Activated T-helper 17 cell treated with anti-CD3 and anti-CD28 coated beads, Interleukin-2, amount 50 U/mL, for 72 hours (primary cell): ENCODE measurements at regions not wholly inside any gene's neighbourhood (a gene's known extent, or its start where the extent isn't known, plus 50 kb on each side); places are given as distances from the start of the nearest gene placed in this dataset.
"Not testable (repeated sequence)": the region's sequence is repeated elsewhere in the genome, so short reads cannot be mapped to it uniquely, and the experiment has no call there.

Experiments used
- ATAC-seq: fragments of 150-1000 bp; cut with Tn5 transposase; replicated peaks from 2 replicates; pipeline ENCODE4 v1.10.0; 2021; ENCODE audit warnings: mild to moderate bottlenecking, moderate library complexity
- H3K27ac Mint-ChIP-seq: one replicate; pipeline ENCODE4 v1.8.0; 2022; ENCODE audit warnings: mixed read lengths
- H3K27me3 Mint-ChIP-seq: one replicate; pipeline ENCODE4 v1.8.0; 2022; ENCODE audit warnings: mixed read lengths
- H3K36me3 Mint-ChIP-seq: one replicate; pipeline ENCODE4 v1.8.0; 2022; ENCODE audit warnings: low read depth, mild to moderate bottlenecking, mixed read lengths
- H3K4me1 Mint-ChIP-seq: one replicate; pipeline ENCODE4 v1.8.0; 2022; ENCODE audit warnings: mixed read lengths
- H3K4me3 Mint-ChIP-seq: one replicate; pipeline ENCODE4 v1.8.0; 2022; ENCODE audit warnings: mild to moderate bottlenecking, mixed read lengths
- H3K9me3 Mint-ChIP-seq: one replicate; pipeline ENCODE4 v1.8.0; 2022; ENCODE audit warnings: mixed read lengths

- Mint-ChIP-seq H3K27me3 (peaks cover 7% of the 10 kb centered on the region), H3K36me3 (no peaks in the 10 kb centered on the region), H3K4me3 (no peak overlapping the region), H3K27ac (no peak overlapping the region), H3K4me1 (no peaks in the 10 kb centered on the region), H3K9me3 (no peaks in the 10 kb centered on the region)
- ATAC-seq = no peak
Measured at GRCh38 chr1:99062192-99062591, 57.5 kb upstream of the PLPPR5 start.

- ATAC-seq = no peak
Measured at GRCh38 chr1:99069146-99069545, 64.5 kb upstream of the PLPPR5 start.

GRCh38 chr1:99078529-99078928, 73.9 kb upstream of the PLPPR5 start:
- not testable (repeated sequence) for H3K27me3 Mint-ChIP-seq, H3K4me1 Mint-ChIP-seq, H3K9me3 Mint-ChIP-seq, H3K36me3 Mint-ChIP-seq, H3K4me3 Mint-ChIP-seq, ATAC-seq, H3K27ac Mint-ChIP-seq

More at GRCh38 chr1:99069146-99069545, 64.5 kb upstream of the PLPPR5 start:
- Mint-ChIP-seq H3K4me1 (no peaks in the 10 kb centered on the region), H3K36me3 (no peaks in the 10 kb centered on the region), H3K4me3 (no peak overlapping the region), H3K27ac (no peak overlapping the region), H3K9me3 (no peaks in the 10 kb centered on the region), H3K27me3 (no peaks in the 10 kb centered on the region)

GRCh38 chr1:99082366-99082765, 77.7 kb upstream of the PLPPR5 start:
- Mint-ChIP-seq H3K9me3 (peaks cover 5% of the 10 kb centered on the region), H3K27ac (no peak overlapping the region), H3K4me3 (no peak overlapping the region), H3K27me3 (no peaks in the 10 kb centered on the region), H3K36me3 (no peaks in the 10 kb centered on the region), H3K4me1 (no peaks in the 10 kb centered on the region)
- no peak for ATAC-seq

GRCh38 chr1:99083338-99083737, 78.7 kb upstream of the PLPPR5 start:
- Mint-ChIP-seq H3K9me3 (peaks cover 5% of the 10 kb centered on the region), H3K27ac (no peak overlapping the region), H3K4me1 (no peaks in the 10 kb centered on the region), H3K36me3 (no peaks in the 10 kb centered on the region), H3K27me3 (no peaks in the 10 kb centered on the region), H3K4me3 (no peak overlapping the region)
- ATAC-seq = no peak

- Mint-ChIP-seq H3K4me1 (no peaks in the 10 kb centered on the region), H3K36me3 (no peaks in the 10 kb centered on the region)
- ATAC-seq = no peak
Measured at GRCh38 chr1:99084562-99084961, 79.9 kb upstream of the PLPPR5 start.

GRCh38 chr1:99086057-99086456, 81.4 kb upstream of the PLPPR5 start:
- Mint-ChIP-seq H3K27me3 (no peaks in the 10 kb centered on the region), H3K9me3 (peaks cover 5% of the 10 kb centered on the region), H3K36me3 (no peaks in the 10 kb centered on the region), H3K27ac (no peak overlapping the region), H3K4me1 (no peaks in the 10 kb centered on the region), H3K4me3 (no peak overlapping the region)
- ATAC-seq = no peak

More at GRCh38 chr1:99084562-99084961, 79.9 kb upstream of the PLPPR5 start:
- Mint-ChIP-seq H3K27ac (no peak overlapping the region), H3K9me3 (peaks cover 5% of the 10 kb centered on the region), H3K27me3 (no peaks in the 10 kb centered on the region), H3K4me3 (no peak overlapping the region)

- Mint-ChIP-seq H3K27ac (no peak overlapping the region), H3K36me3 (no peaks in the 10 kb centered on the region), H3K9me3 (peaks cover 16% of the 10 kb centered on the region), H3K4me1 (no peaks in the 10 kb centered on the region), H3K27me3 (peaks cover 9% of the 10 kb centered on the region), H3K4me3 (no peak overlapping the region)
- no peak for ATAC-seq
Measured at GRCh38 chr1:99098589-99098988, 93.9 kb upstream of the PLPPR5 start.

- no peak overlapping the region for H3K27ac Mint-ChIP-seq
- no peaks in the 10 kb centered on the region for H3K36me3 Mint-ChIP-seq
- no peaks in the 10 kb centered on the region for H3K4me1 Mint-ChIP-seq
- H3K27me3 Mint-ChIP-seq = no peaks in the 10 kb centered on the region
- no peak for ATAC-seq
- H3K9me3 Mint-ChIP-seq = no peaks in the 10 kb centered on the region
- H3K4me3 Mint-ChIP-seq = no peak overlapping the region
Measured at GRCh38 chr1:99106274-99106673, 101.6 kb upstream of the PLPPR5 start.

GRCh38 chr1:99107680-99108079, 103.0 kb upstream of the PLPPR5 start:
- Mint-ChIP-seq H3K4me1 (no peaks in the 10 kb centered on the region), H3K4me3 (no peak overlapping the region), H3K9me3 (no peaks in the 10 kb centered on the region), H3K27me3 (no peaks in the 10 kb centered on the region), H3K36me3 (no peaks in the 10 kb centered on the region), H3K27ac (no peak overlapping the region)
- ATAC-seq = no peak

- Mint-ChIP-seq H3K4me3 (no peak overlapping the region), H3K36me3 (no peaks in the 10 kb centered on the region), H3K4me1 (no peaks in the 10 kb centered on the region), H3K9me3 (peaks cover 4% of the 10 kb centered on the region), H3K27me3 (peaks cover 4% of the 10 kb centered on the region), H3K27ac (no peak overlapping the region)
- no peak for ATAC-seq
Measured at GRCh38 chr1:99110140-99111041, 105.7 kb upstream of the PLPPR5 start.

GRCh38 chr1:99115231-99115630, 110.6 kb upstream of the PLPPR5 start:
- Mint-ChIP-seq H3K27me3 (peaks cover 4% of the 10 kb centered on the region), H3K4me1 (no peaks in the 10 kb centered on the region), H3K9me3 (peaks cover 4% of the 10 kb centered on the region), H3K4me3 (no peak overlapping the region), H3K27ac (no peak overlapping the region), H3K36me3 (no peaks in the 10 kb centered on the region)
- ATAC-seq = no peak

- Mint-ChIP-seq H3K36me3 (no peaks in the 10 kb centered on the region), H3K4me1 (no peaks in the 10 kb centered on the region), H3K27me3 (peaks cover 4% of the 10 kb centered on the region), H3K27ac (no peak overlapping the region), H3K4me3 (no peak overlapping the region), H3K9me3 (peaks cover 4% of the 10 kb centered on the region)
- ATAC-seq = no peak
Measured at GRCh38 chr1:99119188-99119587, 114.5 kb upstream of the PLPPR5 start.

GRCh38 chr1:99122039-99122438, 117.4 kb upstream of the PLPPR5 start:
- H3K4me3 Mint-ChIP-seq = no peak overlapping the region
- no peaks in the 10 kb centered on the region for H3K4me1 Mint-ChIP-seq
- ATAC-seq = no peak
- H3K9me3 Mint-ChIP-seq = no peaks in the 10 kb centered on the region
- H3K27ac Mint-ChIP-seq = no peak overlapping the region
- no peaks in the 10 kb centered on the region for H3K27me3 Mint-ChIP-seq
- no peaks in the 10 kb centered on the region for H3K36me3 Mint-ChIP-seq

- H3K4me1 Mint-ChIP-seq = no peaks in the 10 kb centered on the region
- no peaks in the 10 kb centered on the region for H3K27me3 Mint-ChIP-seq
- no peak overlapping the region for H3K27ac Mint-ChIP-seq
- no peak overlapping the region for H3K4me3 Mint-ChIP-seq
- H3K9me3 Mint-ChIP-seq = peaks cover 4% of the 10 kb centered on the region
- no peaks in the 10 kb centered on the region for H3K36me3 Mint-ChIP-seq
- no peak for ATAC-seq
Measured at GRCh38 chr1:99123936-99124335, 119.3 kb upstream of the PLPPR5 start.
